Upper lobe of left lung (tissue), 4 donors: ENCODE measurements at regions not wholly inside any gene's neighbourhood (a gene's known extent, or its start where the extent isn't known, plus 50 kb on each side); places are given as distances from the start of the nearest gene placed in this dataset.

ENCODE experiments used
- EP300 ChIP-seq, 4 donors: sonication (generic); formaldehyde crosslinking; IDR thresholded peaks; one replicate each; pipeline ENCODE4 v1.5.1; 2017; ENCODE audit warnings: antibody characterized with exemption in 4 of 4, control low read depth in 2 of 4
- POLR2A ChIP-seq, 4 donors: fragments of 450-650 bp; IDR thresholded peaks; one replicate each; pipeline ENCODE4 v1.5.1; 2016 to 2017; ENCODE audit warnings: antibody characterized with exemption in 4 of 4, mild to moderate bottlenecking in 2 of 4
- TF ChIP-seq, protein P1 (sequence below), 6 experiments: fragments of 450-650 bp in 4 of 6; fragments of 200-600 bp in 2 of 6; sonication (generic) in 2 of 6; IDR thresholded peaks; one replicate each; pipeline ENCODE4 v1.5.1; 2016 to 2019; ENCODE audit warnings: antibody characterized with exemption in 6 of 6

DNA sequence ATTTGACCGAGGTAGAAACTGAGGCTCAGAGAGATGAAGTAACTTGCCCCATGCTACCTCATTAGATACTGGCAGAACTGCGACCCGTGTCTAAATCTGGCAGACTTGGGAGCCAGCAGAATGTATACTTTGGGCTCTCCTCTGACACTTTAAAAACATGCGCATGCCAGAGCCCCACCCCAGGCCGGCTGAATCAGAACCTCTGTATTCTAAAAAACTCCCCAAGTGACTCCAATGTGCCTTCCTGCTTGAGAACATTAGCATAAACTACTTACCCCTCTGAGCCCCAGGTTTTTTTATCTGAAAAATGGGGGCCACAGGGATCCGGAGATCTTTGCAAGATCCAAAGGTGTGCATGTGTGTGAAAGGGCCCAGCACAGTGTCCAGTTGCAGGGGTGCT, 344.7 kb upstream of the USP24 start:
- TF ChIP-seq POLR2A (IDR thresholded peaks at IDR 0.05) (no peak), EP300 (IDR thresholded peaks at IDR 0.05) (no peak)
- TF ChIP-seq, protein P1, sequence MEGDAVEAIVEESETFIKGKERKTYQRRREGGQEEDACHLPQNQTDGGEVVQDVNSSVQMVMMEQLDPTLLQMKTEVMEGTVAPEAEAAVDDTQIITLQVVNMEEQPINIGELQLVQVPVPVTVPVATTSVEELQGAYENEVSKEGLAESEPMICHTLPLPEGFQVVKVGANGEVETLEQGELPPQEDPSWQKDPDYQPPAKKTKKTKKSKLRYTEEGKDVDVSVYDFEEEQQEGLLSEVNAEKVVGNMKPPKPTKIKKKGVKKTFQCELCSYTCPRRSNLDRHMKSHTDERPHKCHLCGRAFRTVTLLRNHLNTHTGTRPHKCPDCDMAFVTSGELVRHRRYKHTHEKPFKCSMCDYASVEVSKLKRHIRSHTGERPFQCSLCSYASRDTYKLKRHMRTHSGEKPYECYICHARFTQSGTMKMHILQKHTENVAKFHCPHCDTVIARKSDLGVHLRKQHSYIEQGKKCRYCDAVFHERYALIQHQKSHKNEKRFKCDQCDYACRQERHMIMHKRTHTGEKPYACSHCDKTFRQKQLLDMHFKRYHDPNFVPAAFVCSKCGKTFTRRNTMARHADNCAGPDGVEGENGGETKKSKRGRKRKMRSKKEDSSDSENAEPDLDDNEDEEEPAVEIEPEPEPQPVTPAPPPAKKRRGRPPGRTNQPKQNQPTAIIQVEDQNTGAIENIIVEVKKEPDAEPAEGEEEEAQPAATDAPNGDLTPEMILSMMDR (IDR thresholded peaks at IDR 0.05), result no peak
